GM13976 (cell line): ENCODE measurements at regions not wholly inside any gene's neighbourhood (a gene's known extent, or its start where the extent isn't known, plus 50 kb on each side); places are given as distances from the start of the nearest gene placed in this dataset.
"Not testable (repeated sequence)": the region's sequence is repeated elsewhere in the genome, so short reads cannot be mapped to it uniquely, and the experiment has no call there.

Experiments used
- DNase-seq: peaks from one replicate; pipeline ENCODE4 v3.0.0; 2012; ENCODE audit warnings: low spot score
- in situ Hi-C: fragments of 300-500 bp; cut with MboI; formaldehyde crosslinking; loops from one replicate; pipeline ENCODE4 v1.12.0; 2022; ENCODE audit warnings: low sequenced_read_pairs, mixed read lengths, inconsistent platforms; ENCODE audit not compliant: unreplicated experiment
- TF ChIP-seq, protein P1 (sequence below): IDR thresholded peaks from 2 replicates; pipeline ENCODE4 v1.5.1; 2012; ENCODE audit warnings: borderline replicate concordance, mild to moderate bottlenecking; ENCODE audit not compliant: insufficient read depth; ENCODE audit errors: extremely low read depth, missing control alignments, control extremely low read depth

GRCh38 chr6:111940801-111941200, 67.5 kb upstream of the FYN start:
- TF ChIP-seq, protein P1, sequence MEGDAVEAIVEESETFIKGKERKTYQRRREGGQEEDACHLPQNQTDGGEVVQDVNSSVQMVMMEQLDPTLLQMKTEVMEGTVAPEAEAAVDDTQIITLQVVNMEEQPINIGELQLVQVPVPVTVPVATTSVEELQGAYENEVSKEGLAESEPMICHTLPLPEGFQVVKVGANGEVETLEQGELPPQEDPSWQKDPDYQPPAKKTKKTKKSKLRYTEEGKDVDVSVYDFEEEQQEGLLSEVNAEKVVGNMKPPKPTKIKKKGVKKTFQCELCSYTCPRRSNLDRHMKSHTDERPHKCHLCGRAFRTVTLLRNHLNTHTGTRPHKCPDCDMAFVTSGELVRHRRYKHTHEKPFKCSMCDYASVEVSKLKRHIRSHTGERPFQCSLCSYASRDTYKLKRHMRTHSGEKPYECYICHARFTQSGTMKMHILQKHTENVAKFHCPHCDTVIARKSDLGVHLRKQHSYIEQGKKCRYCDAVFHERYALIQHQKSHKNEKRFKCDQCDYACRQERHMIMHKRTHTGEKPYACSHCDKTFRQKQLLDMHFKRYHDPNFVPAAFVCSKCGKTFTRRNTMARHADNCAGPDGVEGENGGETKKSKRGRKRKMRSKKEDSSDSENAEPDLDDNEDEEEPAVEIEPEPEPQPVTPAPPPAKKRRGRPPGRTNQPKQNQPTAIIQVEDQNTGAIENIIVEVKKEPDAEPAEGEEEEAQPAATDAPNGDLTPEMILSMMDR = no peak
- in situ Hi-C loops = no loop called here
- no peak for DNase-seq

- TF ChIP-seq, protein P1 = no peak
- in situ Hi-C loops = no loop called here
- DNase-seq = no peak
Measured at GRCh38 chr6:111941686-111942330, 68.6 kb upstream of the FYN start.

GRCh38 chr6:111942561-111942960, 69.3 kb upstream of the FYN start:
- in situ Hi-C loops = no loop called here
- TF ChIP-seq, protein P1 = no peak
- DNase-seq = no peak

DNA sequence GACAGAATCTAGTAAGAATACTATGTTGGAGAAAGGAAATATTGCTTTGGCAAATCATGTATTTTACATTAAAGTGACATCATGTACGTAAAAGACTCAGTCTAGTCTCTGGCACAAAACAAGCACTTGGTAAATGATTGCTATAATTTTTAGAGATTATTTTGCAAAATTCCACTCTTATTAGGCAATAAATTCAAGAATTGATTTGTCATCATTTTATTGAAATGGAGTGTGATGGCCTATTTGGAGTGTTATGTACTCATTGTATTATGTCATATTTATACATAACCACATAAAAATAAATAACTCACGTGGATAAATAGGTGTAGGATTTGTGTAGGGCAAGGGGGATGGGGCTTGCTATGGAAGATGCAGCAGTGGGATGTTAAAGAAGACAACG, 70.0 kb upstream of the FYN start:
- in situ Hi-C loops = no loop called here
- DNase-seq = no peak
- TF ChIP-seq, protein P1 = no peak

- TF ChIP-seq, protein P1 = no peak
- in situ Hi-C loops = no loop called here
Measured at GRCh38 chr6:111943726-111944125, 70.5 kb upstream of the FYN start.

GRCh38 chr6:111944541-111944940, 71.3 kb upstream of the FYN start:
- TF ChIP-seq, protein P1 = no peak
- in situ Hi-C loops = no loop called here
- DNase-seq = no peak

More at GRCh38 chr6:111943726-111944125, 70.5 kb upstream of the FYN start:
- DNase-seq = no peak

DNA sequence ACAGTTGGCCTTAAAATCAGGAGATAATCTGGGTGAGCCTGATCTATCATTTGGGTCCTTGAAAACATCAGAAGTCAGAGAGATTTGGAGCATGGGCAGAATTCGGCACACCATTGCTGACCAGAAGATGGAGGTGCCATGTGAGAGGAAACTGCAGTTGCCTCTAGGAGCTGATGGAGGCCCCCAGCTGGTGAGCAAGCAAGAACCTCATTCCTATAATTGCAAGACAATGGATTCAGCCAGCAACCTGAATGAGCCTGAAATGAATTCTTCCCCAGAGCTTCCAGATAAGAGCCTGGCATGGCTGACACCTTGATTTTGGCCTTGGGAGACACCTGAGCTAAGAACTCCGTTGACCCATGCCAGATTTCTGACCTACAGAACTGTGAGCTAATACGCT, 76.3 kb upstream of the FYN start:
- in situ Hi-C loops = no loop called here
- TF ChIP-seq, protein P1 = no peak
- DNase-seq = no peak

- in situ Hi-C loops = not testable (repeated sequence)
Measured at GRCh38 chr6:111949984-111950383, 76.7 kb upstream of the FYN start.

More at GRCh38 chr6:111949984-111950383, 76.7 kb upstream of the FYN start:
- DNase-seq = not testable (repeated sequence)
